ENCODE measurements at regions not wholly inside any gene's neighbourhood (a gene's known extent, or its start where the extent isn't known, plus 50 kb on each side); places are given as distances from the start of the nearest gene placed in this dataset.

- TF ChIP-seq CTCF (IDR thresholded peaks at IDR 0.05) (no peak), POLR2AphosphoS5 (IDR thresholded peaks at IDR 0.05; ENCODE audit: low read depth, low read length) (no peak)
- TF ChIP-seq, protein P1, sequence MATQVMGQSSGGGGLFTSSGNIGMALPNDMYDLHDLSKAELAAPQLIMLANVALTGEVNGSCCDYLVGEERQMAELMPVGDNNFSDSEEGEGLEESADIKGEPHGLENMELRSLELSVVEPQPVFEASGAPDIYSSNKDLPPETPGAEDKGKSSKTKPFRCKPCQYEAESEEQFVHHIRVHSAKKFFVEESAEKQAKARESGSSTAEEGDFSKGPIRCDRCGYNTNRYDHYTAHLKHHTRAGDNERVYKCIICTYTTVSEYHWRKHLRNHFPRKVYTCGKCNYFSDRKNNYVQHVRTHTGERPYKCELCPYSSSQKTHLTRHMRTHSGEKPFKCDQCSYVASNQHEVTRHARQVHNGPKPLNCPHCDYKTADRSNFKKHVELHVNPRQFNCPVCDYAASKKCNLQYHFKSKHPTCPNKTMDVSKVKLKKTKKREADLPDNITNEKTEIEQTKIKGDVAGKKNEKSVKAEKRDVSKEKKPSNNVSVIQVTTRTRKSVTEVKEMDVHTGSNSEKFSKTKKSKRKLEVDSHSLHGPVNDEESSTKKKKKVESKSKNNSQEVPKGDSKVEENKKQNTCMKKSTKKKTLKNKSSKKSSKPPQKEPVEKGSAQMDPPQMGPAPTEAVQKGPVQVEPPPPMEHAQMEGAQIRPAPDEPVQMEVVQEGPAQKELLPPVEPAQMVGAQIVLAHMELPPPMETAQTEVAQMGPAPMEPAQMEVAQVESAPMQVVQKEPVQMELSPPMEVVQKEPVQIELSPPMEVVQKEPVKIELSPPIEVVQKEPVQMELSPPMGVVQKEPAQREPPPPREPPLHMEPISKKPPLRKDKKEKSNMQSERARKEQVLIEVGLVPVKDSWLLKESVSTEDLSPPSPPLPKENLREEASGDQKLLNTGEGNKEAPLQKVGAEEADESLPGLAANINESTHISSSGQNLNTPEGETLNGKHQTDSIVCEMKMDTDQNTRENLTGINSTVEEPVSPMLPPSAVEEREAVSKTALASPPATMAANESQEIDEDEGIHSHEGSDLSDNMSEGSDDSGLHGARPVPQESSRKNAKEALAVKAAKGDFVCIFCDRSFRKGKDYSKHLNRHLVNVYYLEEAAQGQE (IDR thresholded peaks at IDR 0.05; ENCODE audit: insufficient read depth in 1 of 2, low read depth in 2 of 2, low read length in 1 of 2), result no peak
Measured at GRCh38 chr4:20376070-20376469, 124.4 kb downstream of the SLIT2 start.
